OCI-LY1 (cell line): ENCODE measurements at regions not wholly inside any gene's neighbourhood (a gene's known extent, or its start where the extent isn't known, plus 50 kb on each side); places are given as distances from the start of the nearest gene placed in this dataset.

Experiments used
- H2AFZ ChIP-seq: fragments of 200-600 bp; sonication (generic), shearing (Covaris generic); 2 replicates; pipeline ENCODE4 v1.6.0; 2014; ENCODE audit warnings: antibody characterized with exemption, mild to moderate bottlenecking, low read length
- H3F3A ChIP-seq: fragments of 200-600 bp; sonication (generic), shearing (Covaris generic); 2 replicates; pipeline ENCODE4 v1.6.0; 2014; ENCODE audit warnings: mild to moderate bottlenecking, antibody characterized with exemption, low read length, moderate library complexity; ENCODE audit not compliant: insufficient read depth
- H3K27ac ChIP-seq: fragments of 200-600 bp; sonication (generic); 2 replicates; pipeline ENCODE4 v1.5.1; 2014; ENCODE audit warnings: low read length, mixed run types, mild to moderate bottlenecking, low read depth; ENCODE audit not compliant: poor library complexity, severe bottlenecking
- H3K27me3 ChIP-seq: fragments of 200-600 bp; sonication (generic); 2 replicates; pipeline ENCODE4 v1.6.0; 2014; ENCODE audit warnings: antibody characterized with exemption, mild to moderate bottlenecking, low read length, moderate library complexity; ENCODE audit not compliant: insufficient read depth
- H3K36me3 ChIP-seq: fragments of 200-600 bp; sonication (generic); 2 replicates; pipeline ENCODE4 v1.6.1; 2014; ENCODE audit warnings: mild to moderate bottlenecking, antibody characterized with exemption, low read length, moderate library complexity, mixed read lengths; ENCODE audit not compliant: insufficient read depth
- H3K4me1 ChIP-seq: fragments of 200-600 bp; sonication (generic); 2 replicates; pipeline ENCODE4 v1.5.1; 2014; ENCODE audit warnings: mild to moderate bottlenecking, low read length, moderate library complexity; ENCODE audit not compliant: insufficient read depth, severe bottlenecking
- H3K4me2 ChIP-seq: fragments of 200-600 bp; sonication (generic), shearing (Covaris generic); 2 replicates; pipeline ENCODE4 v1.6.1; 2014; ENCODE audit warnings: low read length
- H3K4me3 ChIP-seq: fragments of 200-600 bp; sonication (generic); 2 replicates; pipeline ENCODE4 v1.5.1; 2014; ENCODE audit warnings: low read length, low read depth, mild to moderate bottlenecking, mixed read lengths; ENCODE audit not compliant: poor library complexity, severe bottlenecking
- H3K79me2 ChIP-seq: fragments of 200-600 bp; shearing (Covaris generic); 2 replicates; pipeline ENCODE4 v1.6.1; 2016; ENCODE audit warnings: mixed run types, low read length, mixed read lengths; ENCODE audit not compliant: insufficient read depth
- H3K9ac ChIP-seq: fragments of 200-600 bp; sonication (generic), shearing (Covaris generic); 2 replicates; pipeline ENCODE4 v1.6.1; 2014; ENCODE audit warnings: mild to moderate bottlenecking, low read length, mixed read lengths
- H3K9me2 ChIP-seq: fragments of 200-600 bp; sonication (generic), shearing (Covaris generic); 2 replicates; pipeline ENCODE4 v1.6.1; 2014; ENCODE audit warnings: low read depth, mild to moderate bottlenecking, low read length, mixed read lengths
- H3K9me3 ChIP-seq: fragments of 200-600 bp; shearing (Covaris generic); 2 replicates; pipeline ENCODE4 v1.6.1; 2014; ENCODE audit warnings: low read length, mixed read lengths
- H4K20me1 ChIP-seq: fragments of 200-600 bp; sonication (generic), shearing (Covaris generic); 2 replicates; pipeline ENCODE4 v1.6.0; 2016; ENCODE audit warnings: mild to moderate bottlenecking, low read length; ENCODE audit not compliant: insufficient read depth
- EZH2 ChIP-seq: fragments of 200-600 bp; sonication (generic), shearing (Covaris generic); IDR thresholded peaks from 2 replicates; pipeline ENCODE4 v1.8.0; 2017; ENCODE audit warnings: borderline replicate concordance, mixed run types, mild to moderate bottlenecking, antibody characterized with exemption, low read length, moderate library complexity, mixed read lengths
- TF ChIP-seq, protein P1 (sequence below): fragments of 200-600 bp; sonication (generic), shearing (Covaris generic); IDR thresholded peaks from 2 replicates; pipeline ENCODE4 v1.5.1; 2017; ENCODE audit warnings: mild to moderate bottlenecking, antibody characterized with exemption, low read length, moderate library complexity, mixed read lengths

DNA sequence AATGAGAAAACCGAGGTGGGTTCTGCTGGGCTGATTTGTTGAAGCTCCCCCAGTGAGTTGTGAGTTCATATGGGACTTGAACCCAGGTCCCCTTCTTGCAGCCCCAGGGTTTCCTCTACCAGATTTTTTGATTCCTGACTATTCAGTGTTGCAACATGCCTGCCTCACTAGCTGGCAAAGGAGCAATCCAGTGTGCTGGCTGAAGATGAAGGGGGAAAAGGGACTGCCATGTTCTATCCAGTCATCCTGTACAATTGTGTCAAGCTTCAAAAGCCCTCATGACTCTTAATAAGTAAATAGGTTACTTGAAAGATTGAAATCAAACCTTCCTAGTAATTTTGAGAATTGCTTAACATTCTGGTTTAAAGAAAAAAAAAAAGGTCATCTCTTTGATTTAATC lies 211.5 kb upstream of the TP63 start:
- Histone ChIP-seq H3K27me3 (no peaks in the 10 kb centered on the region), H3K4me2 (no peak overlapping the region), H3K4me1 (no peaks in the 10 kb centered on the region), H4K20me1 (no peaks in the 10 kb centered on the region), H2AFZ (no peak overlapping the region), H3K79me2 (no peaks in the 10 kb centered on the region), H3F3A (no peaks in the 10 kb centered on the region), H3K27ac (no peak overlapping the region), H3K9me3 (no peaks in the 10 kb centered on the region), H3K4me3 (no peak overlapping the region), H3K9me2 (no peaks in the 10 kb centered on the region), H3K9ac (no peak overlapping the region), H3K36me3 (no peaks in the 10 kb centered on the region)
- no peak for TF ChIP-seq EZH2
- TF ChIP-seq, protein P1, sequence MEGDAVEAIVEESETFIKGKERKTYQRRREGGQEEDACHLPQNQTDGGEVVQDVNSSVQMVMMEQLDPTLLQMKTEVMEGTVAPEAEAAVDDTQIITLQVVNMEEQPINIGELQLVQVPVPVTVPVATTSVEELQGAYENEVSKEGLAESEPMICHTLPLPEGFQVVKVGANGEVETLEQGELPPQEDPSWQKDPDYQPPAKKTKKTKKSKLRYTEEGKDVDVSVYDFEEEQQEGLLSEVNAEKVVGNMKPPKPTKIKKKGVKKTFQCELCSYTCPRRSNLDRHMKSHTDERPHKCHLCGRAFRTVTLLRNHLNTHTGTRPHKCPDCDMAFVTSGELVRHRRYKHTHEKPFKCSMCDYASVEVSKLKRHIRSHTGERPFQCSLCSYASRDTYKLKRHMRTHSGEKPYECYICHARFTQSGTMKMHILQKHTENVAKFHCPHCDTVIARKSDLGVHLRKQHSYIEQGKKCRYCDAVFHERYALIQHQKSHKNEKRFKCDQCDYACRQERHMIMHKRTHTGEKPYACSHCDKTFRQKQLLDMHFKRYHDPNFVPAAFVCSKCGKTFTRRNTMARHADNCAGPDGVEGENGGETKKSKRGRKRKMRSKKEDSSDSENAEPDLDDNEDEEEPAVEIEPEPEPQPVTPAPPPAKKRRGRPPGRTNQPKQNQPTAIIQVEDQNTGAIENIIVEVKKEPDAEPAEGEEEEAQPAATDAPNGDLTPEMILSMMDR = no peak

DNA sequence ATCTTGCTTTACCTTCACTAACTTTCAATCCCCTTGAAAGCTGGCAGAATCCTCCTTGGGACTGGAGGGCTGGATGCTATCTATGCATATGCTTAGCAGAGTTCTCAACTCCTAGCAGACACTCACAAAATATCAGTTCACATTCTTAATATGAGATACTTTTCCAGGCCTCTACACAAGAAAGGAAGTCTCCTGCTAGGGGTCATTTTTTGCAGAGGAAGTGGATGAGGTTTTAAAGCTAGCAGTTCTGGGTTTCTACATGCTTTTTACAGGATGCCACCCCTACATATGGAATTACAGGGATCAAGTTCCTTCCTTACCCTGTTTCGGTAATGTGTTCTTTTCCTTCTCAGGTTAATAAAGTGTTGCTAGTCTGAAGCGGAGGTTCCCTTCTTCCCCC lies 206.3 kb upstream of the TP63 start:
- Histone ChIP-seq H3K4me1 (no peaks in the 10 kb centered on the region), H3K9ac (no peak overlapping the region), H2AFZ (no peak overlapping the region), H3F3A (no peaks in the 10 kb centered on the region), H3K4me2 (no peak overlapping the region), H3K9me2 (no peaks in the 10 kb centered on the region), H3K36me3 (no peaks in the 10 kb centered on the region), H3K79me2 (no peaks in the 10 kb centered on the region), H3K4me3 (no peak overlapping the region), H3K27me3 (no peaks in the 10 kb centered on the region), H3K9me3 (no peaks in the 10 kb centered on the region), H3K27ac (no peak overlapping the region), H4K20me1 (no peaks in the 10 kb centered on the region)
- no peak for TF ChIP-seq EZH2
- TF ChIP-seq, protein P1 = no peak

DNA sequence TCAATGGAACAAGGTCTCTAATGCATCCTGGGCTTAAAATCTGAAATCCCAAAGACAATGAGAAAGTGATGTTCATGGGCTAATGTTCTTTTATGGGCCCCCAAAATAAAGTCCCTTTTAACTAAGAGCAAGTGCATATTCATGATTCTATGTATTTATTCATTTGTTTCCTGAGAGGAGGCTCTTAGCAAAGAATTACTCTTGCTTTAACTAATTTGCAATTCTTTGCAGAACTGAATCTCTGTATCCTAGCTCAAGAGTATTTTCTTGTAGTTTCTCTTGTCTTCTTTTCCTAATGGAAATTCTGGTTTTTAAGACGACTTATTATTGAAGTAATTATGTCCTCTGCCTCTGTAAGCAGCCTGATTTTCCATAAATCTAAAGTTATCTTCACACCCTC lies 202.2 kb upstream of the TP63 start:
- Histone ChIP-seq H3K9ac (no peak overlapping the region), H3F3A (no peaks in the 10 kb centered on the region), H3K36me3 (no peaks in the 10 kb centered on the region), H3K4me1 (no peaks in the 10 kb centered on the region), H3K9me3 (no peaks in the 10 kb centered on the region), H3K4me3 (no peak overlapping the region), H2AFZ (no peak overlapping the region), H3K27ac (no peak overlapping the region), H3K4me2 (no peak overlapping the region), H3K79me2 (no peaks in the 10 kb centered on the region), H3K27me3 (no peaks in the 10 kb centered on the region), H3K9me2 (no peaks in the 10 kb centered on the region), H4K20me1 (no peaks in the 10 kb centered on the region)
- TF ChIP-seq, protein P1 = no peak
- no peak for TF ChIP-seq EZH2
